H1 (cell line): ENCODE measurements at regions not wholly inside any gene's neighbourhood (a gene's known extent, or its start where the extent isn't known, plus 50 kb on each side); places are given as distances from the start of the nearest gene placed in this dataset.

Source experiments
- CTCF ChIA-PET: fragments of 300-600 bp; sonication (Branson Sonifier 250); formaldehyde crosslinking; loops from one replicate; lab custom pipeline; 2021; ENCODE audit not compliant: partially characterized antibody; lab: Charles Lee
- POLR2A ChIA-PET: fragments of 300-600 bp; sonication (Branson Sonifier 250); formaldehyde crosslinking; loops from one replicate; lab custom pipeline; 2021; ENCODE audit warnings: inconsistent platforms; ENCODE audit not compliant: partially characterized antibody; lab: Charles Lee
- DNase-seq, 2 experiments: peaks; one replicate each; pipeline versions ENCODE4 v3.0.0 to v3.0.0-alpha.2; 2010 to 2022; ENCODE audit warnings: low spot score in 2 of 2, low read depth in 1 of 2, mixed read lengths in 1 of 2
- FAIRE-seq: peaks from 2 replicates; lab custom pipeline; 2011; peaks lifted over from hg19 to GRCh38; lab: Jason Lieb, UNC
- H2AFZ ChIP-seq: 2 replicates; pipeline ENCODE4 v1.8.1; 2012; ENCODE audit warnings: low read length, inconsistent platforms
- H2AK5ac ChIP-seq: 2 replicates; pipeline ENCODE4 v1.6.1; 2013; ENCODE audit warnings: low read depth, low read length
- H2BK120ac ChIP-seq: replicated peaks from 2 replicates; pipeline ENCODE3; 2013; ENCODE audit warnings: low read depth, low read length, inconsistent platforms
- H2BK12ac ChIP-seq: 2 replicates; pipeline ENCODE4 v1.6.1; 2013; ENCODE audit warnings: low read depth, low read length
- H2BK15ac ChIP-seq: 2 replicates; pipeline ENCODE4 v1.6.1; 2013; ENCODE audit warnings: low read length
- H2BK20ac ChIP-seq: 2 replicates; pipeline ENCODE4 v1.6.1; 2013; ENCODE audit warnings: low read length
- H2BK5ac ChIP-seq: 2 replicates; pipeline ENCODE4 v1.6.1; 2013; ENCODE audit warnings: low read depth, low read length
- H3K14ac ChIP-seq: 2 replicates; pipeline ENCODE4 v1.6.1; 2013; ENCODE audit warnings: inconsistent platforms; ENCODE audit not compliant: insufficient read length
- H3K18ac ChIP-seq: 2 replicates; pipeline ENCODE4 v1.6.1; 2013; ENCODE audit warnings: low read length; ENCODE audit errors: extremely low read depth
- H3K23ac ChIP-seq: 2 replicates; pipeline ENCODE4 v1.6.1; 2013; ENCODE audit warnings: inconsistent platforms; ENCODE audit not compliant: insufficient read length
- H3K23me2 ChIP-seq: 2 replicates; pipeline ENCODE4 v1.6.1; 2013; ENCODE audit warnings: low read depth, low read length
- H3K27ac ChIP-seq: 2 replicates; pipeline ENCODE4 v1.6.1; 2011; ENCODE audit warnings: low read depth, low read length, inconsistent platforms
- H3K27me3 ChIP-seq, 4 experiments: replicated peaks in 1 of 4; 1 replicate in 1 of 4; 2 replicates in 3 of 4; pipeline versions ENCODE4 v1.6.1 to v1.8.1; 2011 to 2013; ENCODE audit warnings: low read length in 3 of 4, mild to moderate bottlenecking in 3 of 4, inconsistent platforms in 2 of 4, mixed read lengths in 2 of 4, moderate library complexity in 1 of 4; ENCODE audit not compliant: control insufficient read depth in 3 of 4, insufficient read depth in 3 of 4; ENCODE audit errors: extremely low read depth in 1 of 4
- H3K36me3 ChIP-seq, 4 experiments: 2 replicates each; pipeline versions ENCODE4 v1.6.1 to v1.8.1; 2011 to 2013; ENCODE audit warnings: mild to moderate bottlenecking in 4 of 4, low read length in 3 of 4, moderate library complexity in 2 of 4, control low read depth in 1 of 4, inconsistent platforms in 1 of 4; ENCODE audit not compliant: insufficient read depth in 4 of 4, control insufficient read depth in 2 of 4
- H3K4ac ChIP-seq: replicated peaks from 2 replicates; pipeline ENCODE3; 2013; ENCODE audit warnings: low read length, low read depth, mixed read lengths, inconsistent platforms; ENCODE audit not compliant: insufficient read length
- H3K4me1 ChIP-seq, 4 experiments: replicated peaks in 1 of 4; 1 replicate in 1 of 4; 2 replicates in 3 of 4; pipeline versions ENCODE4 v1.6.1 to v1.8.1; 2011 to 2013; ENCODE audit warnings: low read length in 3 of 4, inconsistent platforms in 2 of 4, mixed read lengths in 1 of 4; ENCODE audit not compliant: insufficient read depth in 4 of 4, control insufficient read depth in 3 of 4
- H3K4me2 ChIP-seq, 2 experiments: 2 replicates each; pipeline versions ENCODE4 v1.6.1 to v1.8.1; 2011 to 2013; ENCODE audit warnings: low read depth in 2 of 2, low read length in 2 of 2, control low read depth in 1 of 2, inconsistent platforms in 1 of 2, mild to moderate bottlenecking in 1 of 2; ENCODE audit not compliant: insufficient read depth in 1 of 2
- H3K4me3 ChIP-seq, 4 experiments: fragments of 200-600, 300-600 bp in 1 of 4; sonication (generic), shearing (Covaris generic), sonication (Bioruptor Twin) in 1 of 4; 2 replicates each; pipeline versions ENCODE4 v1.5.1 to v1.8.1; 2011 to 2016; ENCODE audit warnings: low read length in 4 of 4, low read depth in 3 of 4, control low read depth in 2 of 4, inconsistent platforms in 2 of 4, mild to moderate bottlenecking in 2 of 4, mixed read lengths in 1 of 4, moderate library complexity in 1 of 4; ENCODE audit not compliant: insufficient read depth in 2 of 4; ENCODE audit errors: extremely low read depth in 1 of 4
- H3K56ac ChIP-seq: replicated peaks from 2 replicates; pipeline ENCODE3; 2013; ENCODE audit warnings: low read depth, mild to moderate bottlenecking, mixed read lengths, low read length, inconsistent platforms; ENCODE audit not compliant: insufficient read length
- H3K79me1 ChIP-seq: 2 replicates; pipeline ENCODE4 v1.6.1; 2013; ENCODE audit warnings: low read depth, low read length, control low read depth
- H3K79me2 ChIP-seq, 2 experiments: 2 replicates each; pipeline versions ENCODE4 v1.6.1 to v1.8.1; 2012 to 2013; ENCODE audit warnings: low read length in 2 of 2, mild to moderate bottlenecking in 2 of 2, inconsistent platforms in 1 of 2; ENCODE audit not compliant: insufficient read depth in 2 of 2, control insufficient read depth in 1 of 2
- H3K9ac ChIP-seq, 4 experiments: replicated peaks in 1 of 4; 1 replicate in 1 of 4; 2 replicates in 3 of 4; pipeline versions ENCODE4 v1.6.1 to v1.8.1; 2011 to 2013; ENCODE audit warnings: low read depth in 3 of 4, low read length in 3 of 4, control low read depth in 2 of 4, mild to moderate bottlenecking in 2 of 4, moderate library complexity in 2 of 4, inconsistent platforms in 1 of 4; ENCODE audit errors: extremely low read depth in 1 of 4
- H3K9me3 ChIP-seq, 2 experiments: 2 replicates each; pipeline versions ENCODE4 v1.6.1 to v1.8.1; 2012 to 2013; ENCODE audit warnings: mild to moderate bottlenecking in 2 of 2, moderate library complexity in 2 of 2, control low read depth in 1 of 2, inconsistent platforms in 1 of 2, low read depth in 1 of 2, low read length in 1 of 2, mixed read lengths in 1 of 2; ENCODE audit not compliant: insufficient read depth in 2 of 2
- H4K20me1 ChIP-seq, 2 experiments: replicated peaks in 1 of 2; 2 replicates each; pipeline versions ENCODE3 to v1.8.1; 2011 to 2013; ENCODE audit warnings: inconsistent platforms in 2 of 2, low read length in 2 of 2, mild to moderate bottlenecking in 1 of 2; ENCODE audit not compliant: insufficient read depth in 2 of 2, control insufficient read depth in 1 of 2
- H4K5ac ChIP-seq: 2 replicates; pipeline ENCODE4 v1.6.1; 2013; ENCODE audit warnings: low read length, low read depth, mixed read lengths, inconsistent platforms; ENCODE audit not compliant: insufficient read length
- H4K8ac ChIP-seq: 2 replicates; pipeline ENCODE4 v1.8.0; 2013; ENCODE audit warnings: mild to moderate bottlenecking, moderate library complexity, low read length, inconsistent platforms; ENCODE audit not compliant: insufficient read depth; ENCODE audit errors: extremely low read depth
- H4K91ac ChIP-seq: replicated peaks from 2 replicates; pipeline ENCODE3; 2013; ENCODE audit warnings: low read length, mixed read lengths, inconsistent platforms; ENCODE audit not compliant: insufficient read length
- EP300 ChIP-seq, 2 experiments: IDR thresholded peaks; 1 replicate in 1 of 2; 2 replicates in 1 of 2; pipeline ENCODE4 v1.6.1; 2011 to 2012; ENCODE audit warnings: low read depth in 2 of 2, low read length in 2 of 2, mild to moderate bottlenecking in 2 of 2, borderline replicate concordance in 1 of 2, inconsistent platforms in 1 of 2, moderate library complexity in 1 of 2
- HDAC2 ChIP-seq, 2 experiments: fragments of 300-600 bp in 1 of 2; sonication (generic) in 1 of 2; IDR thresholded peaks; 2 replicates each; pipeline ENCODE4 v1.6.1; 2011 to 2012; ENCODE audit warnings: low read depth in 2 of 2, low read length in 2 of 2, mild to moderate bottlenecking in 2 of 2, moderate library complexity in 2 of 2, borderline replicate concordance in 1 of 2, inconsistent platforms in 1 of 2
- JUN ChIP-seq: IDR thresholded peaks from 2 replicates; pipeline ENCODE4 v1.6.1; 2011; ENCODE audit warnings: low read depth, mild to moderate bottlenecking, improper control_type of control experiment, low read length
- KDM1A ChIP-seq: fragments of 200-600, 300-600 bp; sonication (generic); IDR thresholded peaks from 2 replicates; pipeline ENCODE4 v1.7.1; 2016; ENCODE audit warnings: mild to moderate bottlenecking, low read length, borderline replicate concordance
- SIRT6 ChIP-seq: IDR thresholded peaks from one replicate; pipeline ENCODE4 v1.7.1; 2012; ENCODE audit warnings: low read length, inconsistent platforms
- TAF7 ChIP-seq: optimal IDR thresholded peaks from 2 replicates; pipeline ENCODE3; 2011; ENCODE audit warnings: low read depth, mild to moderate bottlenecking, inconsistent platforms, low read length, moderate library complexity, borderline replicate concordance
- TCF12 ChIP-seq: IDR thresholded peaks from 2 replicates; pipeline ENCODE4 v1.6.1; 2011; ENCODE audit warnings: low read depth, mild to moderate bottlenecking, low read length
- WGBS, 2 experiments: shearing (Covaris generic) in 1 of 2; methylation state at CpG; one replicate each; pipeline versions ENCODE4 v1.1.6 to v1.1.7; 2013 to 2015; ENCODE audit warnings: low lambda C conversion rate in 2 of 2, mixed read lengths in 2 of 2, inconsistent platforms in 1 of 2, low coverage in 1 of 2, missing lambda C conversion rate in 1 of 2; ENCODE audit not compliant: insufficient replicate concordance in 2 of 2, insufficient coverage in 1 of 2, insufficient read length in 1 of 2; ENCODE audit errors: extremely low coverage in 1 of 2, missing lambda C conversion rate in 1 of 2; 5-methylcytosine and 5-hydroxymethylcytosine counted together

DNA sequence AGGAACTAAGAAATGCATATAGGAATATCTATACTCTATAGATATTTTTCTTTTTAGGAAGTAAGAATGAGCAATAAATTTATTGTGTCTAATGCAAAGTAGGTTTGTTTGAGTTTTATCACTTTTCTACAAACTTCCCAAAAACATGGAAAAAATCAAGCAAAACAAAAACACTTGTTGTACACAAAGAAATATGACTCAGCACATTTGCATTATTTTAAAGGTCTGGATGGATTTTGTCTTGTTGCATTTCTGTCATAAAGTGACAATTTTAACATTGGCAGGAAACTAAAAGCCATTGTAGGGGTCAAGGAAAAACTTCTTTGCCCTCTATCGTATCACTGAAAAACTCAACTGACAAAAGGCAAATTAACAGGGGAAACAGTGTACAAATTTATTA, 267.2 kb downstream of the PYDC2 start:
- no peak overlapping the region for H2BK15ac ChIP-seq
- H4K5ac ChIP-seq, result no peak overlapping the region
- no peak overlapping the region for H2BK20ac ChIP-seq
- no peak for DNase-seq
- H3K4me2 ChIP-seq, result no peak overlapping the region
- no peak for FAIRE-seq
- no peak overlapping the region for H3K9ac ChIP-seq
- H3K27ac ChIP-seq, result no peak overlapping the region
- H3K56ac ChIP-seq, result no peak overlapping the region
- ChIA-PET CTCF (no interaction called here), POLR2A (no interaction called here)
- H2BK120ac ChIP-seq, result no peak overlapping the region
- no peaks in the 10 kb centered on the region for H3K9me3 ChIP-seq
- H4K91ac ChIP-seq, result no peak overlapping the region
- no peaks in the 10 kb centered on the region for H3K4me1 ChIP-seq
- H3K18ac ChIP-seq, result no peak overlapping the region
- 91% methylated on average over 1 of the region's 1 CpG; no CpG with 5 or more reads in 1 of the 2 experiments for WGBS, 2 experiments
- no peak overlapping the region for H2AFZ ChIP-seq
- H3K79me1 ChIP-seq, result no peaks in the 10 kb centered on the region
- H2BK12ac ChIP-seq, result no peak overlapping the region
- no peaks in the 10 kb centered on the region for H3K79me2 ChIP-seq
- no peaks in the 10 kb centered on the region for H3K23me2 ChIP-seq
- H3K4ac ChIP-seq, result no peak overlapping the region
- no peak for TF ChIP-seq HDAC2 (IDR thresholded peaks at IDR 0.05; ENCODE audit: borderline replicate concordance in 1 of 2, low read depth in 2 of 2, low read length in 2 of 2)
- no peak for TF ChIP-seq TCF12
- TF ChIP-seq KDM1A, result no peak
- no peak for TF ChIP-seq EP300 (IDR thresholded peaks at IDR 0.05; ENCODE audit: borderline replicate concordance in 1 of 2, low read depth in 2 of 2, low read length in 2 of 2)
- no peak for TF ChIP-seq SIRT6
- no peak for TF ChIP-seq JUN
- no peak for TF ChIP-seq TAF7
- H3K27me3 ChIP-seq, result no peaks in the 10 kb centered on the region
- no peaks in the 10 kb centered on the region for H4K20me1 ChIP-seq
- no peak overlapping the region for H2BK5ac ChIP-seq
- H2AK5ac ChIP-seq, result no peak overlapping the region
- no peak overlapping the region for H3K23ac ChIP-seq
- no peak overlapping the region for H3K4me3 ChIP-seq
- H4K8ac ChIP-seq, result no peak overlapping the region
- H3K14ac ChIP-seq, result no peak overlapping the region
- no peaks in the 10 kb centered on the region for H3K36me3 ChIP-seq
